H9 (cell line): ENCODE measurements at regions not wholly inside any gene's neighbourhood (a gene's known extent, or its start where the extent isn't known, plus 50 kb on each side); places are given as distances from the start of the nearest gene placed in this dataset.

Source experiments
- DNase-seq: peaks from one replicate; pipeline ENCODE4 v3.0.0-alpha.2; 2017
- H2AFZ ChIP-seq: one replicate; pipeline ENCODE4 v1.6.1; 2013; ENCODE audit warnings: mild to moderate bottlenecking, low read length, control low read depth, moderate library complexity
- H2AK5ac ChIP-seq: 2 replicates; pipeline ENCODE4 v1.6.1; 2013; ENCODE audit warnings: low read length, control low read depth, mixed read lengths; ENCODE audit not compliant: insufficient read length
- H2BK120ac ChIP-seq: one replicate; pipeline ENCODE4 v1.6.1; 2013; ENCODE audit warnings: low read depth, mild to moderate bottlenecking, low read length, control low read depth, inconsistent platforms; ENCODE audit not compliant: poor library complexity, severe bottlenecking
- H2BK12ac ChIP-seq: 2 replicates; pipeline ENCODE4 v1.6.1; 2013; ENCODE audit warnings: low read length, control low read depth, mixed read lengths, low read depth; ENCODE audit not compliant: insufficient read length
- H2BK15ac ChIP-seq: 2 replicates; pipeline ENCODE4 v1.6.1; 2013; ENCODE audit warnings: low read depth, low read length, control low read depth
- H2BK20ac ChIP-seq: one replicate; pipeline ENCODE4 v1.6.1; 2013; ENCODE audit warnings: low read depth, mild to moderate bottlenecking, low read length, control low read depth, inconsistent platforms; ENCODE audit not compliant: poor library complexity, severe bottlenecking
- H2BK5ac ChIP-seq: 2 replicates; pipeline ENCODE4 v1.6.1; 2013; ENCODE audit warnings: low read length, control low read depth, mixed read lengths; ENCODE audit not compliant: insufficient read length
- H3K14ac ChIP-seq: 2 replicates; pipeline ENCODE4 v1.6.1; 2013; ENCODE audit warnings: low read length, control low read depth; ENCODE audit not compliant: insufficient read depth
- H3K18ac ChIP-seq: 2 replicates; pipeline ENCODE4 v1.6.1; 2013; ENCODE audit warnings: low read depth, mild to moderate bottlenecking, mixed read lengths, low read length, control low read depth; ENCODE audit not compliant: insufficient read length
- H3K23ac ChIP-seq: 2 replicates; pipeline ENCODE4 v1.6.1; 2013; ENCODE audit warnings: low read length, control low read depth, mixed read lengths, low read depth; ENCODE audit not compliant: insufficient read length
- H3K23me2 ChIP-seq: 2 replicates; pipeline ENCODE4 v1.6.1; 2013; ENCODE audit warnings: low read depth, mild to moderate bottlenecking, mixed read lengths, low read length, control low read depth; ENCODE audit not compliant: insufficient read length, poor library complexity, severe bottlenecking
- H3K27ac ChIP-seq: 2 replicates; pipeline ENCODE4 v1.5.1; 2013; ENCODE audit warnings: low read length, control low read depth, mixed read lengths, low read depth; ENCODE audit not compliant: insufficient read length
- H3K27me3 ChIP-seq: 2 replicates; pipeline ENCODE4 v1.6.1; 2013; ENCODE audit warnings: low read length, control low read depth, inconsistent platforms; ENCODE audit not compliant: insufficient read depth
- H3K4ac ChIP-seq: 2 replicates; pipeline ENCODE4 v1.6.1; 2013; ENCODE audit warnings: low read depth, mild to moderate bottlenecking, control low read depth, inconsistent platforms, low read length, moderate library complexity
- H3K4me1 ChIP-seq: 2 replicates; pipeline ENCODE4 v1.6.1; 2013; ENCODE audit warnings: low read length, control low read depth, inconsistent platforms; ENCODE audit not compliant: insufficient read depth
- H3K4me2 ChIP-seq: 2 replicates; pipeline ENCODE4 v1.6.1; 2013; ENCODE audit warnings: low read length, control low read depth, mixed read lengths; ENCODE audit not compliant: insufficient read length, insufficient read depth
- H3K56ac ChIP-seq: 2 replicates; pipeline ENCODE4 v1.6.1; 2013; ENCODE audit warnings: low read depth, mild to moderate bottlenecking, mixed read lengths, low read length, control low read depth; ENCODE audit not compliant: insufficient read length
- H3K79me1 ChIP-seq: 2 replicates; pipeline ENCODE4 v1.6.1; 2013; ENCODE audit warnings: low read depth, mild to moderate bottlenecking, moderate library complexity, low read length, control low read depth, inconsistent platforms; ENCODE audit not compliant: insufficient read depth, poor library complexity, severe bottlenecking
- H3K79me2 ChIP-seq: 2 replicates; pipeline ENCODE4 v1.6.1; 2013; ENCODE audit warnings: low read length, control low read depth, inconsistent platforms; ENCODE audit not compliant: insufficient read depth
- H3K9ac ChIP-seq: 2 replicates; pipeline ENCODE4 v1.6.1; 2013; ENCODE audit warnings: low read length, control low read depth, mixed read lengths; ENCODE audit not compliant: insufficient read length; ENCODE audit errors: extremely low read depth
- H3K9me3 ChIP-seq: one replicate; pipeline ENCODE4 v1.6.1; 2013; ENCODE audit warnings: low read depth, low read length, inconsistent platforms; ENCODE audit not compliant: control insufficient read depth
- H3T11ph ChIP-seq: one replicate; pipeline ENCODE4 v1.6.1; 2013; ENCODE audit warnings: mild to moderate bottlenecking, low read length, control low read depth, inconsistent platforms
- H4K20me1 ChIP-seq: one replicate; pipeline ENCODE4 v1.6.1; 2013; ENCODE audit not compliant: control insufficient read depth, insufficient read length, insufficient read depth
- H4K5ac ChIP-seq: 2 replicates; pipeline ENCODE4 v1.6.1; 2013; ENCODE audit warnings: low read depth, mild to moderate bottlenecking, mixed read lengths, low read length, control low read depth; ENCODE audit not compliant: insufficient read length
- H4K8ac ChIP-seq: replicated peaks from 2 replicates; pipeline ENCODE4 v1.6.1; 2013; ENCODE audit warnings: low read length, control low read depth, mixed read lengths, low read depth; ENCODE audit not compliant: insufficient read length
- H4K91ac ChIP-seq: 2 replicates; pipeline ENCODE4 v1.6.1; 2013; ENCODE audit warnings: low read depth, mild to moderate bottlenecking, moderate library complexity, mixed read lengths, low read length, control low read depth; ENCODE audit not compliant: insufficient read length
- H3K27ac Mint-ChIP-seq, 3 experiments: 2 replicates in 2 of 3; 3 replicates in 1 of 3; pipeline ENCODE4 v1.8.0; 2020 to 2021; ENCODE audit warnings: mixed read lengths in 3 of 3, mild to moderate bottlenecking in 1 of 3, moderate library complexity in 1 of 3
- H3K27me3 Mint-ChIP-seq: 2 replicates; pipeline ENCODE4 v1.8.0; 2021; ENCODE audit warnings: low read depth, mild to moderate bottlenecking, moderate library complexity, mixed read lengths
- H3K36me3 Mint-ChIP-seq, 3 experiments: 2 replicates in 2 of 3; 3 replicates in 1 of 3; pipeline ENCODE4 v1.8.0; 2020 to 2021; ENCODE audit warnings: low read depth in 3 of 3, mixed read lengths in 3 of 3; ENCODE audit not compliant: insufficient read depth in 1 of 3
- H3K4me1 Mint-ChIP-seq, 2 experiments: 2 replicates each; pipeline ENCODE4 v1.8.0; 2020; ENCODE audit warnings: mixed read lengths in 2 of 2
- H3K4me3 Mint-ChIP-seq, 2 experiments: 2 replicates in 1 of 2; 3 replicates in 1 of 2; pipeline ENCODE4 v1.8.0; 2020 to 2021; ENCODE audit warnings: mild to moderate bottlenecking in 2 of 2, mixed read lengths in 2 of 2, moderate library complexity in 1 of 2
- H3K9me3 Mint-ChIP-seq, 2 experiments: 2 replicates in 1 of 2; 3 replicates in 1 of 2; pipeline ENCODE4 v1.8.0; 2020; ENCODE audit warnings: mild to moderate bottlenecking in 2 of 2, mixed read lengths in 2 of 2, moderate library complexity in 1 of 2
- WGBS: extraction: QIAGEN DNeasy Blood & Tissue Kit; methylation state at CpG from one replicate; pipeline ENCODE4 v1.1.7; 2013; ENCODE audit warnings: missing lambda C conversion rate, low lambda C conversion rate, mixed read lengths; ENCODE audit not compliant: insufficient read length; ENCODE audit errors: extremely low coverage; 5-methylcytosine and 5-hydroxymethylcytosine counted together
- TF ChIP-seq, protein P1 (sequence below): fragments of 200-600 bp; sonication (generic); conservative IDR thresholded peaks from 3 replicates; pipeline ENCODE4 v1.8.0; 2021; ENCODE audit warnings: antibody characterized with exemption, mild to moderate bottlenecking

DNA sequence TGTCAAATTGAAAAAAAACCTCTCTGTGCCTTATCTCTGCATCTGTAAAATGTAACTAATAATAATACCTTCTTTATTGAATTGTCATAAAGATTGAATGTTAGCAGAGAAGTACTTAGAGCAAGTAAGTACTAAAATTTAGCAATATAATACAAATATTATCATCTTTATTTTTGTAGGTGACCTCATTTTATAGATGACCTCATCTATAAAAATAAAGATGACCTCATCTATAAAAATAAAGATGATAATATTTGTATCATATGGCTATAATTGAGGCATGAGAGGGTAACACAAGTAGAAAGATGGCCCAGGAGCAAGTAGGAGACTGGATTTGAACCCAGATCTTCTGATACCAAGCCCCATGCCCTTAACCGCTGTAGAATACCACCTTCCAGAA is 193.2 kb upstream of the FOXD3 start:
- Histone ChIP-seq H3K27ac (no peak overlapping the region), H2BK15ac (no peak overlapping the region), H3K23me2 (no peaks in the 10 kb centered on the region), H2BK120ac (no peak overlapping the region), H3T11ph (no peak overlapping the region), H4K91ac (no peak overlapping the region), H2BK20ac (no peak overlapping the region), H3K27me3 (no peaks in the 10 kb centered on the region), H4K8ac (no peak overlapping the region), H3K4me1 (no peaks in the 10 kb centered on the region), H2BK5ac (no peak overlapping the region), H3K56ac (no peak overlapping the region), H4K5ac (no peak overlapping the region), H3K9ac (no peak overlapping the region), H2AK5ac (no peak overlapping the region), H2BK12ac (no peak overlapping the region), H3K4ac (no peak overlapping the region), H3K9me3 (no peaks in the 10 kb centered on the region), H3K23ac (no peak overlapping the region), H3K4me2 (no peak overlapping the region), H3K79me2 (no peaks in the 10 kb centered on the region), H3K14ac (no peak overlapping the region), H4K20me1 (no peaks in the 10 kb centered on the region), H3K79me1 (no peaks in the 10 kb centered on the region), H2AFZ (no peak overlapping the region), H3K18ac (no peak overlapping the region)
- H3K4me1 Mint-ChIP-seq = no peaks in the 10 kb centered on the region; a peak in 1 of 4 replicates
- no peak for DNase-seq
- no peak overlapping the region for H3K4me3 Mint-ChIP-seq
- TF ChIP-seq, protein P1, sequence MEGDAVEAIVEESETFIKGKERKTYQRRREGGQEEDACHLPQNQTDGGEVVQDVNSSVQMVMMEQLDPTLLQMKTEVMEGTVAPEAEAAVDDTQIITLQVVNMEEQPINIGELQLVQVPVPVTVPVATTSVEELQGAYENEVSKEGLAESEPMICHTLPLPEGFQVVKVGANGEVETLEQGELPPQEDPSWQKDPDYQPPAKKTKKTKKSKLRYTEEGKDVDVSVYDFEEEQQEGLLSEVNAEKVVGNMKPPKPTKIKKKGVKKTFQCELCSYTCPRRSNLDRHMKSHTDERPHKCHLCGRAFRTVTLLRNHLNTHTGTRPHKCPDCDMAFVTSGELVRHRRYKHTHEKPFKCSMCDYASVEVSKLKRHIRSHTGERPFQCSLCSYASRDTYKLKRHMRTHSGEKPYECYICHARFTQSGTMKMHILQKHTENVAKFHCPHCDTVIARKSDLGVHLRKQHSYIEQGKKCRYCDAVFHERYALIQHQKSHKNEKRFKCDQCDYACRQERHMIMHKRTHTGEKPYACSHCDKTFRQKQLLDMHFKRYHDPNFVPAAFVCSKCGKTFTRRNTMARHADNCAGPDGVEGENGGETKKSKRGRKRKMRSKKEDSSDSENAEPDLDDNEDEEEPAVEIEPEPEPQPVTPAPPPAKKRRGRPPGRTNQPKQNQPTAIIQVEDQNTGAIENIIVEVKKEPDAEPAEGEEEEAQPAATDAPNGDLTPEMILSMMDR = no peak
- H3K9me3 Mint-ChIP-seq = no peaks in the 10 kb centered on the region; a peak in 1 of 5 replicates
- no peak overlapping the region for H3K27ac Mint-ChIP-seq
- no CpG with 5 or more reads among the region's 1 CpG for WGBS
- no peaks in the 10 kb centered on the region; the same call in 1 of the 2 replicates for H3K27me3 Mint-ChIP-seq
- no peaks in the 10 kb centered on the region for H3K36me3 Mint-ChIP-seq
